ENCODE measurements at regions not wholly inside any gene's neighbourhood (a gene's known extent, or its start where the extent isn't known, plus 50 kb on each side); places are given as distances from the start of the nearest gene placed in this dataset.

DNA sequence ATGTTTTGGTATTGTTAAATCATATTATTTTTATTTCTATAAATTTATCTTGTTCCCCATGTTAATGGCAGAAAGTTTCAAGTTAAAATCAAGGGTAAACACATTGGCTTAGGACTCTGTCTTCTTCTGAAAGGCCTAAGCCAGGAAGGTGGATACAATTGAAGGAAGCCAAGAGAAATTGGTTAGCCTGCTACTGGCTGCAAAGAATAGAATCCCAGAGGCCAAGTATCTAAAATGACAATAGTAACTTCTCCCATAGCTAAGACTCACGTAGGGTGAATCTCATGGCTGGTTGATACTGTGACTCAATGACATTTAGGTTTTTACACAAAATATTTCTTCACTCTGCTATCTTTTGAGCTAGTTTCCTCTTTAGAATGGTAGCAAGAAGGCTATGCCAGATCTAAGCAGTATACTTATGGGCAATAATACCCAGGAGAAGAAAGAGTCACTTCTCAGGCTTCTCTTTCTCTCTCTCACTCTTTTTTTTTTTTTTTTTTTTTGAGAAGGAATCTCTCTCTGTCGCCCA lies 621.5 kb upstream of the TBL1XR1 start:
- in situ Hi-C loops (cut with HindIII; ENCODE audit: low sequenced_read_pairs) = no loop called here

DNA sequence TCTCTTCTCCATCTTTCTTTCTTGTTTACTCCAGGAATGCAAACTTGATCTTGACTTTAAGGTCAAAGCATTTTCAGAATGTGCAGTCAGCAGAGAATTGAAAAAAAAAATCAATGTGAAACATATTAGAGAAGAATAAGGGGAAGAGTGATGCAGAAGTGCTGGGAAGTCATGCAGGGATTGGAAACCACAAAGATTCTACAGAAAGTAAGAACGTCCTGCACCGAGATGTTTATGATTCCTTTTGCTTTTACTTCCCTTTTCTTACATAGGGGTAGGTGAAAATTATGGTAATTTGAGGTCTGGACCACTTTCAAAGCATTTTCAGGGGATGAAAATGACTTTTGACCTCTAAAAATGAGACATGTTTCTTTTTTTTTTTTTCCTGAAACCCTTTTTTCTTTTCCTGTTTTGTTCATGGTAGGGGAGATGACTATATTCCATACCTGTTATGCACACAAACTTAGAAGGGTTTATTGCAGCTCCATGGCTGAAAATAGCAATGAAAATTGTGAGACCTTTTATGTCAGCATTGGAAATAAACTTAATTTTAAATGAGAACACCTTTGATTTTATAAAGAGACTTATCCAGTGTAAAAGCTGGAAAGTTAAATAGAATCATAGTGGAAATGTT lies 623.5 kb upstream of the TBL1XR1 start:
- in situ Hi-C loops (cut with HindIII; ENCODE audit: low sequenced_read_pairs) = no loop called here

DNA sequence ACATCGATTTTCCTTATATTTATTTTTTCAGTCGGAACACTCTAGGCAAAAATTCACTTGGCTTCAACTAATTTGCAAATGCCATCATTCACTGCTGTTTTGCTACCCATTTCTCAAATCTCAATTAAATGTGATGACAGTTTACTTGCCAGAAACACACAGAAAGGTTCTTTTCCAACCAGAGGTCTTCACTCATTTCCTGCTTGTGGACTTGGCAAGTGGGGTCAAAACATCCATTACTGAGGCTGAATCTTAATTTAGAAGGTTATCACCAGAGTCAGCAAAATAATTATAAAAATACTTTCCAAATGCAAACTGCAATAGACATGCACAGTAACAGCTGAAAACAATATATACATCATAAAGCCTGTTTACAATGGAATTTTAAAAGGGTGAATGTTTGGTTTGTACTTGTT lies 625.4 kb upstream of the TBL1XR1 start:
- in situ Hi-C loops (cut with HindIII; ENCODE audit: low sequenced_read_pairs) = no loop called here

DNA sequence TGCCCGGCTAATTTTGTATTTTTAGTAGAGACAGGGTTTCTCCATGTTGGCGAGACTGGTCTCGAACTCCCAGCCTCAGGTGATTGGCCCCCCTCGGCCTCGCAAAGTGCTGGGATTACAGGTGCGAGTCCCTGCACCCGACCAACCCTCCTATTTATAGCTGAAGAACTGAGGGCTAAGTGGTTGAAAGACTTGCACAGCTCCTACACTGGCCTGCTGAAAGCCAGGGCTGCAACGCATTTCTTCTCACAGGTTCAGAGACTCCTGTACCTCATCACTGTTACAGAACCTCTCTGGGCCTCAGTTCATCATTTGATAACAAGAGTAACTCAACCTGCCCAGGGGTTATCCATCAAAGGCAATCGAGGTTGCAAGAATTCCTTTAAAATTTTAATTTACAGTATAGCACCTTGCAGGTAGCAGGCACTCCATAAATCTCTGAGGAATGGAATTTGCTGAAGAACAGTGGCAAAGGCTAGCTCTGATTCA lies 626.5 kb upstream of the TBL1XR1 start:
- in situ Hi-C loops (cut with HindIII; ENCODE audit: low sequenced_read_pairs) = no loop called here

DNA sequence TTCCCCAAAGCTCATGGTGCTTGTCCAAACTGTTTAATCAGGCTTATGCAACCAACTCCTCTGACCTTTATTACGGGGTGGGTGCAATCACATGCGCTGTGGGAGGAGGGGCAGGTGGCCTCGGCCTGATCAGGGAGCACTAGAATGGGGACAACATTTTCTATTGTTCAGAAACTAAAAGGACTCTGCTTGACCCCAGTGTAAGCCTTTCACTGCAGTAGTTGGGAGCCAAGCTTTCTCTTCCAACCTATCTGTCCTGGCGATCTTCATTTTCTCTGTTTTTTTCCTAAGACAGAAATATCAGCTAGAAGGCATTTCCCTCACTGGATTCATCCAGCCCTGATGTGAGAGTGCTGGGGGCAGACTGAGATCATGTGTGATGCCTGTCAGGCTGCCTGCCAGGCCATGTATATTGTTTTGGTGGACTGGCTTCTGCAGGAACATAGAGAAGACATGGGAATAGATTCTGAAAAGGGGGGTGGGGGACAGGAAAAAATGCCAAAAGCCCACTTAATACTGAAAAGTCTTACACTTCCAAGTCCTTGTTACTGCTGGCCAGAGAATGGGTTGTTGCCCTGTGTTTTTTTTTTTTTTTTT lies 627.0 kb upstream of the TBL1XR1 start:
- in situ Hi-C loops (cut with HindIII; ENCODE audit: low sequenced_read_pairs) = no loop called here

DNA sequence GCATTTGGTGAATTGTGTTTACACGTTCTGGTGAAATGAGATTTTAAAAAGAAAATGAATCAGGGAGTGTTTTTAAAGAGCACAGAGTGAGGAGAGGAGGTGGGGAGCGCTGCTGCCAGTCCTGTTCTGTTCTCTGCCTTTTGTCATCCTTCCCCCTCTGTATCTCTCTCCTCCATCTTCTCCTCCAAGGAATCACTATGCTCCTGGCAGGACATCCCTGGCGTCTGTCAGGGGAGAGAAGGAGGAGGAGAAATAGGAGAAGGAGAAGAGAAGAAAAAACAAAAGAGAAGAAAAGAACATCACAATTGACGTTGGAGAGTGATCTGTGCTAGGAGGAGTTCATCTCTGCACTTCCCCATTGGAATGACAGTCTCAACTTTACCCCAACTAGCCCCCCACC lies 627.6 kb upstream of the TBL1XR1 start:
- in situ Hi-C loops (cut with HindIII; ENCODE audit: low sequenced_read_pairs) = no loop called here

DNA sequence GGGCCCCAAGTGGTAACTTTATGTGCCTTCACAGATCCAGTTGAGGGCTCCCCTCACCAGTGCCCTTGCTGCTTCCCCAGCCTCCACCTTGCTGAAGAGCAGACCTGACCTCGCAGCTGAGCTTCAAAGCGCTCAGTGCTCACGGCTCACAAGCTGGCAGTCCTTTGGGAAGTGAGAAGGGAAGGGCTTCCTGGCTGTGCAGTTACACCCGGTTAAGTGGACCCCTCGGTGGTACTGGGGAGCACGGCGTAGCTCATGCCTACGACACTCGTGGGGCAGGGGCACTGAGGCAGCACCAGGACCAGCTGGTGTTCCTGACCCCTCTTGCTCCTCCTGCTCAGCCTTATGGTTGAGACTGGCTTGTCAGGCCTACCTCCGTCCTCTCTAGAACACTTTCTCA lies 629.0 kb upstream of the TBL1XR1 start:
- in situ Hi-C loops (cut with HindIII; ENCODE audit: low sequenced_read_pairs) = no loop called here

DNA sequence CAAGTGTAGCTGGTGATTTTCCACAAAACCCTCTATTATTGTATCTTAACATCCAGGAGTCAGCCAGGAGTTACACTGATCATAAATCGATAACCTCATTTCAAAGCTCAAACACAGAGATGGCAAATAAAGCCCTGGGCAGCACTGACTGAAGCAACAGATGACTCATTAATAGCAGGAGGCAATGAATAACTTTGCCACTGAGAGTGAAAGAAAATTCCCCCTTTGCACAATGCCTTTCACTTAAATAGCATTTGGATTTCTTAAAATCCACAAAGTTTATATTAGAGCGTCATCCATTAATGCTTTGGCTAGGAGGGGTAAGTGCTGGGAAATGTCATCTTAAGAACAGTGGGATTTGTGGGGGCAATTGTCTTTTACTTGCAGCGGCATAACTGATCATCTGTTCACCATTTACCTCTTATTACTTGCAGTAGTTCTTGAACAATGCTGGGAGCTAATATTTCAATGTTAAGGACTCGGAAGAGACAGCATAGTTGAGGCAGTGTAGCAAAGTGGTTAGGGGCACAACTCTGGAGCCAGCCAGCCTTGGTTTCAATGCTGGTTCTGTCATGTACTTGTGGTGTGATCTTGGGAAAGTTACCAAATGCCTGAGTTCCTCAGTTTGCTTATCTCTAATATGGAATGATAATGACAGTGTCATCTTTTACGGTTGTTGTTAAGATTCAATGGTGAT lies 630.4 kb upstream of the TBL1XR1 start:
- in situ Hi-C loops (cut with HindIII; ENCODE audit: low sequenced_read_pairs) = no loop called here

DNA sequence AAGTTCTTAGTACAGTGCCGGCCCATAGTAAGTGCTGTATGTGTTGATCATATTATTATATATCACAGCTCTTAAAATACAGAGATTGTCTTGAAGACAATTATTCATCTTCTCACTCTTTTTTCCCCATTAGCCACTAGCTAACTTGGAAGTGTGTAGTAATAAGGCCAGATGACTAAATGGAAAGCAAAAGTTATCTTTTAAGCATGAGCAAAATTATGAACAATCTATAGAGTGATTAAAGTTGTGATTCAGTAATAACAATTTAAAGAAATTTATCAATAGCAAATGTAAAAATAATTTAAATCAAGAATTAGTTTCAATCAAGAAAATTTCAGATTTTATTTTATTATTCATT lies 630.9 kb upstream of the TBL1XR1 start:
- in situ Hi-C loops (cut with HindIII; ENCODE audit: low sequenced_read_pairs) = no loop called here

DNA sequence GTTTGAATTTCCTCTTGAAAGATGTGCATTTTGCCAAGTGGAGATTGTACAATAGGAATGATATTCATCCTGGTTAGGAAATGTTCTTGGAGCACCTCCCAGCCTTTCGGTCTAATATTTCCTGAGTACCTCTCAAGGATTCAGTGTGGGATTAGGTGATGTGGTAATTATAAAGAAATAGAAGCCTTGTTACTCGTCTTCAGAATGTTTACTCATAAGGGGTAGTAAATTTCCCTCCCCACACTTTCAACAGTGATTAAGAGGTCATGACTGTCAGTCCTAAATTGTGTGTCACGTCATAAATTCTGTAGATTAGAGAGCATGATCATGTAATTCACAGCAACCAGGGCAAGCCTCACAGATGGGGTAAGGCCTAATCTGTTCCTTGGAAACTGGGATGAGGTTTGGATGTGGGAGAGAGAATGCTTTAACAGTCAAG lies 633.1 kb upstream of the TBL1XR1 start:
- in situ Hi-C loops (cut with HindIII; ENCODE audit: low sequenced_read_pairs) = no loop called here

DNA sequence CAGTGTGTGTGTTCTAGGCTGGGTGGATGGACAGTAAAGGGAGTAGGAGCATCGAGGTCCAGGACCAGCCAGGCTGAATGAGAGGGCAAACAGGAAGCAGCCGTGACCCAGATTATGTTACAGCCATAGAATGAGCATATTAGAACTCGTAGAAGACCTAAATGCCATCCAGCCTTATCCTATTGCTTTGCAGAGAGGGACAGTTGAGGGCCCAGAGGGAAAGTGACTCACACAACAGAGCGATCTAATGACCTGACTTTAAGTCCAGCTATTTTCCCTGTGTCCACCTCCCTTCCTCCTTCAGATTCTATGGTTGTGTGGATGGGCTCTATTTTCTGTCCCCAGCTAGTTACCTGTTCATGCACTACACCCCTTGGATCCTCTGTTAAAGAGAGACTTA lies 634.1 kb upstream of the TBL1XR1 start:
- in situ Hi-C loops (cut with HindIII; ENCODE audit: low sequenced_read_pairs) = no loop called here

DNA sequence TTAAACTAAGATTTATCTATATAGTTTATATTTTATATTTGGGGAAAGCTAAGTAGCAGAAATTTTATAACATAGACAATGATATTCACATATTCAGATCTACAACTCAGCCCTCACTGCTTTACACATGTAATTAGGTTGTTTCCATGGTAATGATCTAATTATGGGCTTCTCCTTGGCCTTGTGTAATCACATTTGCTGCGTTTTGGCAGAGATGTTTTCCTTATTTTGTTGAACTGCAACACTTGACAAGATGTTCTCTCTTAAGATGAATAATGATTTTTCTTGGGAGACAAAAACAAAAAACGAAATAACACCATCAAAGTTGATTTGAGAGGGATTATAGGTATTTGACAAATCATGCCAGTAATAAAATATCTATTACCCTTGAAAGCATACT lies 635.6 kb upstream of the TBL1XR1 start:
- in situ Hi-C loops (cut with HindIII; ENCODE audit: low sequenced_read_pairs) = no loop called here

DNA sequence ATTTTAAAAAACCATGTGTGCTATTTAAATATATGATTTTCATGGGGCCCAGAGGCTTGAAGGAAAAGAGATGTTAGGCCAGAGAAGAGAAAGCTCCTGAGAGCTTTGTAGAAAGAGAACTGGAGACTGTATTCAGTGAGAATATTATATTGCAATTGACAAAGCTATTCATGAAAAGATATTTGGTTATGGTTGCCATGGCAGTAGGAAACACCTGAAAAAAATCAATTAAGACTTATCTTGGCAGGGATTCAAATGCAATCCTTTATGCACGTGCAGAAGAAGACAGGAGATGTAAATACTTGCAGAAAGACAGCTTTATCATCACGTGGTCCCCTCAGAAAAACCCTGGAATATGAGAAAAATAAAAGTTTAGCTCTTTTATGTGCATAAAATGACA lies 636.0 kb upstream of the TBL1XR1 start:
- in situ Hi-C loops (cut with HindIII; ENCODE audit: low sequenced_read_pairs) = no loop called here

DNA sequence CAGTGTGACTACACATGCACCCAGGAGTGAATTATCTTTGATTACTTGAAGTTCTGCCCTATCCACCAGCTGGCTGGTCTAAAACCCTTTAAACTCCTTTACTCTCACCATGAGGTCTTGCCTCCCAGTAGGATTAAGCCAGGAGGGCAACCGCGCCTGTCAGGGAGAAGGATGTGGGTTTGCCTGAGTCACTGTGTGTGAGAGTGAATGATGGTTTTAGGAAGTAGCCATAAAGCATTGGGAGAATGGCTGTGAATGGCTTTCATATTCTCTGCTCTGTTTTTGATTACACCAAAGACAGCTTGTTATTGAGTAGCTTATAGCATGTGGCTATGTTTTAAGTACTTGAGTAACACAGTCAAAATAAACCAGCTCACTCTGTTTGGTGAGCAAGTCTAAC lies 637.7 kb upstream of the TBL1XR1 start:
- in situ Hi-C loops (cut with HindIII; ENCODE audit: low sequenced_read_pairs) = no loop called here

DNA sequence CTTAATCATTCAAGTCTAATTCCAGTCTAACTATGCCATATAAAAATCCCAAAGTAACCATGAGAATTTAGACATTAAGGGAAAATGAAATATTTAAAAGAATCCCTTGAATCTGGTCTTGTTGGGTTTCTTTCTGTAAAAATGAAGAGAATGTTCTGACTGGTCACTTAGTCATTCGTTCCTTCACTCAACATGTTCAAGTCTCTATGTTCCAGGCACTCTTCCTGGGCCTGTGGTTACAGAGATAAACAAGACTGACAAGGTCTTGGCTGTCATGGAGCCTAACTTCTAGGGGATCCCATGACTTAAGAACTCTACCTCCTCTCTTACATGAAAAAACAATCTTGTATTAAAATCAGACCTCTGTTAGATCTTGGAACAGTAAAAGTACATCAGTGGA lies 638.6 kb upstream of the TBL1XR1 start:
- in situ Hi-C loops (cut with HindIII; ENCODE audit: low sequenced_read_pairs) = no loop called here

DNA sequence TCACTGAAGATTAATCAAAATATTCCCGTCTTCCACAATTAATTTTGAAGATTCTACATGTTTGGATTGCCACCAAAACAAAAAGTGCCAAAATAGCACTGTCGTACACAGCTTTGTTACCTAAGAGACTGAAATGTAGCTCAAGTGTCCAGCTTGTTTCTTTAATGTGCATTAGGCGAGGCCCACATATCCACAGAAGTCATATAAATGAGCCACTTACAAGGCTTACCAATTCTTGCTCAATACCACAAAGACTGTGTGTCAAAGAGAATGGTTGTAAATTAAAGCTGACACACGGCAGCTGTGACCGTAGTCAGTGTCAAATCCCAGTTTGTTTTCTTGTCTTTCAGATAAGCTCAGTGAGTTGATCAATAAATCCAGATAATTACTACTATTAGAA lies 639.4 kb upstream of the TBL1XR1 start:
- in situ Hi-C loops (cut with HindIII; ENCODE audit: low sequenced_read_pairs) = no loop called here

DNA sequence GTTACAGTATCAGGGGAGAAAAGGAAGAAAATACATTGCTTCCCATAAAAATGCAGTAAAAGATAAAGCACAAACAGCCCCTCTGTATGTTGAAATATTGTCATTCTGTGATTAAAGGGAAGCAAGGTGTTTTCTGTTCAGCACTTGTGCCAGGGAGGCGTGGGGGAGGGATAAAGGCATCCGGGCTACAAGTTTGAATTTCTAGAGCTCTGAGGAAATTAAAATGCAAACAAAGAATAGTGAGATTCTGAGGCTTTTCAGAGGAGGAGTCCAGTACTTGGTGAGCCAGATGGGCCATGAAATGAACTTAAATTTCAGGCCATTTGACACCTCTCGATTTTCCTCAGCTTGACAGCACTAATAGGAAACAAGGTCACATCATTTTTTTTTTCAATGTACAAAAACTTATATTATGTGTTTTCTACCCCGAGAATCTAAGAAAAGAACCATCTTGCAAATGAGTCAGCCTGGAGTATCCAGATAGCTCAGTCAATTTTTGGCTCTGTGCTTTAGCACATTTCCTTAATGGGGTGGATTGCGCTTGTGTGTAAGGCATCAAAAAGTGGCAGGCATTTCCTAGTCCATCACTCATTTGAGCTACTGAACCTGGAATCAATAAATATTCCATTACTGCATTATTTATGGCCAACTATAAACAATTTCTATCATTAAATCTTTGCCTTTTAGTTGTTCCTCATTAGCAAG lies 640.8 kb upstream of the TBL1XR1 start:
- in situ Hi-C loops (cut with HindIII; ENCODE audit: low sequenced_read_pairs) = no loop called here

DNA sequence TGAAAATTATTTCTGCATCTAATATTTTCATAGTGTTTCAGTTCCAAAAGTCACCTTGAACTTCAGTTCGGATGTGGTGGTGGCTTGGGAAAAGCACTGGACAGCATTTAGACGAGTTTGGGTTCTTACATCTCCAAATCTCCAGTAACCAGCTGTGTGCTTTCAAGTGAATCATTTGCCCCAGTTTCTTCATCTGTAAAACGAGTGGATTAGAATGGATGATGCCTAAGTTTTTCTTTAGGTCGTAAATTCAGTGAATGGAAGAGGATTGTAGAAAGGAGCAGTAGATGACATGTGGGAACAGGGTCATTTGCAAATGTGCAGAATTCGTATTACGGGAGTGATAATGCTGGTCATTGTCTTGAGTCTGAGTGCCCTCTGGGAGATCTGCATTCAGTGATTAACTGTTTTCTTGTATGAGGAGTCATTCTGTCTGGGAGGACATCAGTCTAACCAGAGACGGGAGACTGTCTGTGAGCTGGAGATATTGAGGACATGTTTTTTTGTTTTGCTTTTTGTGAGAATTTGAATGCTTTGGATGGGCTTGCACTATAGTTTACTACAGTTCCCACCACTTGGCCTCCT lies 641.6 kb upstream of the TBL1XR1 start:
- in situ Hi-C loops (cut with HindIII; ENCODE audit: low sequenced_read_pairs) = no loop called here

DNA sequence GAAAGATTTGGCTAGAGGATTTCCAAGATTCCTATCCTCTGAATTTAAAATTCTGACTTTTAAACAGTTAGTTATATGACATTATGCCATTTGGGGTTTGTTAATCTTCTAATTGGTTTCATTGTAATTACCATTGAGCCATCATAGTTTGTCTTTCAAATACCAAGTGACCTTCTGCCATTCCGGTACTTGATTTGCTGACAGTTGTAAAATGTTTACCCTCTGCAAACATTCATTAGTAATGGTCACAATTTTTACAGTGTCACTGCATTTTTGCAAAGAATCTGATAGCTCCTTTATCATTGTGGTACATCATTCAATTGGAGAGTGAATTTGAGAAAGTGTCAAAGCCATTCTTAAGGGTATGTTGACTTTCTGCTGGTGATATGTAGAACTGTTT lies 645.0 kb upstream of the TBL1XR1 start:
- in situ Hi-C loops (cut with HindIII; ENCODE audit: low sequenced_read_pairs) = no loop called here

DNA sequence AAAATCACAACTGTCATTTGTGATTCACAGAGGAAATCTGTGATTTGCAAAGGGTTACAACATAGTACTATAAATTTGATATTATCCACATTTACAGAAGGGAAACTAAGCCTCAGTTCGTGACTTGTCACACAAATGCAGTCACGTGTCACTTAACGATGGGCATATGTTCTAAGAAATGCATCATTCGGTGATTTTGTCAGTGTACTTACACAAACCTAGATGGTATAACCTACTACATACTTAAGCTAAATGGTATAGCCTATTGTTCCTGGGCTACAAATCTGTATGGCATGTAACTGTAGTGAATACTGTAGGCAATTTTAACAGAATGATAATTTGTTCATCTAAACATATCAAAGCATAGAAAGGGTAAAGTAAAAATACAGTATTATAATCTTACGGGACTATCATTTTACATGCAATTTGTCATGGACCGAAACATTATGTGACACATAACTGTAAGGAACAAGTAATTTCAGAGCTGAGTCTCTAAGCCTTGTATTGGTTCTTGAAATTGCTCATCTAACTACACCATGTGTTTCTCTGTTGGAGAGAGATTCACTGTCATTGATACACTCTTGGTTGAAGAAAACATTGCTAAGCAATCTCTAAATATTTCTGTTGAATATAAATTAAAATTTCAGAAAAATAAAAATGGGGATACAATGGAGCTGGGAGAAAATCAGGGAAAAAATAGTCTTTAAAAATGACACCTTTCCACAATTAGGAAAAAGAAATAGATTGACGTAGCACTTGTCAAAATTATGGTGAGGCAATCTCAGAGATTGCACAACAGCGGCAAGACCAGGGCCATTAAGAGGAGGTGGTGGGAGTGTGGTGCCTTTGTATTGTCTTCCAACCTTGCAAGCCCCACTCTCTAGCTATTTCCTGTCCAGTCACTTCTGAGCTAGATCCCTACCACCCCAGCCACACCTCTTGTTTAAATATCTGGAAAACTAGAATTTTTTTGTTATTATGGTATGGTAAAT lies 645.8 kb upstream of the TBL1XR1 start:
- in situ Hi-C loops (cut with HindIII; ENCODE audit: low sequenced_read_pairs) = no loop called here
